ENCODE measurements at regions not wholly inside any gene's neighbourhood (a gene's known extent, or its start where the extent isn't known, plus 50 kb on each side); places are given as distances from the start of the nearest gene placed in this dataset.

GRCh38 chr21:36569511-36569910, 89.6 kb upstream of the CLDN14 start:
- Histone ChIP-seq H2BK20ac (ENCODE audit: low read depth, low read length, poor library complexity, severe bottlenecking) (no peak overlapping the region), H3K18ac (ENCODE audit: insufficient read length, low read depth, low read length) (no peak overlapping the region), H3K4me2 (ENCODE audit: insufficient read depth, insufficient read length, low read length) (no peak overlapping the region), H3K9ac (ENCODE audit: extremely low read depth, insufficient read length, low read length) (no peak overlapping the region), H3K23me2 (ENCODE audit: insufficient read length, low read depth, low read length, poor library complexity, severe bottlenecking) (no peaks in the 10 kb centered on the region), H4K20me1 (ENCODE audit: control insufficient read depth, insufficient read depth, insufficient read length) (no peaks in the 10 kb centered on the region), H2BK5ac (ENCODE audit: insufficient read length, low read length) (no peak overlapping the region), H3K56ac (ENCODE audit: insufficient read length, low read depth, low read length) (no peak overlapping the region), H3K27ac (ENCODE audit: insufficient read length, low read depth, low read length) (no peak overlapping the region), H3K4me1 (ENCODE audit: insufficient read depth, low read length) (no peaks in the 10 kb centered on the region), H3K14ac (ENCODE audit: insufficient read depth, low read length) (no peak overlapping the region), H2AK5ac (ENCODE audit: insufficient read length, low read length) (no peak overlapping the region), H2BK12ac (ENCODE audit: insufficient read length, low read depth, low read length) (no peak overlapping the region), H4K5ac (ENCODE audit: insufficient read length, low read depth, low read length) (no peak overlapping the region), H2AFZ (ENCODE audit: low read length) (no peak overlapping the region), H3K27me3 (ENCODE audit: insufficient read depth, low read length) (no peaks in the 10 kb centered on the region), H3K79me1 (ENCODE audit: insufficient read depth, low read depth, low read length, poor library complexity, severe bottlenecking) (no peaks in the 10 kb centered on the region), H3K4ac (ENCODE audit: low read depth, low read length) (no peak overlapping the region), H3K79me2 (ENCODE audit: insufficient read depth, low read length) (no peaks in the 10 kb centered on the region), H2BK120ac (ENCODE audit: low read depth, low read length, poor library complexity, severe bottlenecking) (no peak overlapping the region), H3K9me3 (ENCODE audit: control insufficient read depth, low read depth, low read length) (no peaks in the 10 kb centered on the region), H4K91ac (ENCODE audit: insufficient read length, low read depth, low read length) (no peak overlapping the region), H3K23ac (ENCODE audit: insufficient read length, low read depth, low read length) (no peak overlapping the region), H4K8ac (replicated peaks; ENCODE audit: insufficient read length, low read depth, low read length) (no peak overlapping the region), H3T11ph (ENCODE audit: low read length) (no peak overlapping the region), H2BK15ac (ENCODE audit: low read depth, low read length) (no peak overlapping the region)
- Mint-ChIP-seq H3K9me3 (peaks cover 2 to 4% of the 10 kb centered on the region in 2 experiments; a peak in 4 of 5 replicates), H3K36me3 (ENCODE audit: insufficient read depth in 1 of 3, low read depth in 3 of 3) (peaks cover 0 to 1% (median 0%) of the 10 kb centered on the region in 3 experiments; a peak in 1 of 7 replicates), H3K4me3 (no peak overlapping the region), H3K27me3 (ENCODE audit: low read depth) (peaks cover 9% of the 10 kb centered on the region), H3K27ac (no peak overlapping the region), H3K4me1 (no peaks in the 10 kb centered on the region)
- TF ChIP-seq CTCF (conservative IDR thresholded peaks at IDR 0.05) = no peak
- WGBS (ENCODE audit: extremely low coverage, insufficient read length, low lambda C conversion rate) = no CpG with 5 or more reads among the region's 6 CpGs
- no peak for DNase-seq
